DND-41 (cell line): ENCODE measurements at regions not wholly inside any gene's neighbourhood (a gene's known extent, or its start where the extent isn't known, plus 50 kb on each side); places are given as distances from the start of the nearest gene placed in this dataset.

Source experiments
- CTCF ChIP-seq: IDR thresholded peaks from 2 replicates; pipeline ENCODE4 v1.5.1; 2012; ENCODE audit warnings: borderline replicate concordance, low read length, moderate library complexity, mild to moderate bottlenecking; ENCODE audit not compliant: poor library complexity, severe bottlenecking; ENCODE audit errors: extremely low read depth
- EZH2 ChIP-seq: IDR thresholded peaks from 3 replicates; pipeline ENCODE4 v1.6.1; 2012; ENCODE audit warnings: borderline replicate concordance, low read depth, mild to moderate bottlenecking, moderate library complexity, low read length, inconsistent platforms; ENCODE audit not compliant: severe bottlenecking

GRCh38 chr6:40880906-40881305, 158.1 kb downstream of the UNC5CL start:
- no peak for TF ChIP-seq CTCF
- no peak for TF ChIP-seq EZH2
